Stomach (tissue), 8 donors: ENCODE measurements at regions not wholly inside any gene's neighbourhood (a gene's known extent, or its start where the extent isn't known, plus 50 kb on each side); places are given as distances from the start of the nearest gene placed in this dataset.
A peak's percentile ranks its signal among the peaks of the same experiment; 100 is the strongest.

Experiments
- DNase-seq, 2 donors: peaks; one replicate each; pipeline versions ENCODE4 v3.0.0 to v3.0.0-alpha.2; 2013 to 2019
- H3K27ac ChIP-seq, 5 donors: fragments of 200-600 bp in 4 of 5; sonication (generic) in 4 of 5; one replicate each; pipeline ENCODE4 v1.5.1; 2013 to 2019; ENCODE audit warnings: mild to moderate bottlenecking in 1 of 5, moderate library complexity in 1 of 5
- H3K27me3 ChIP-seq, 3 donors: fragments of 200-600 bp; sonication (generic); one replicate each; pipeline ENCODE4 v1.5.1; 2017 to 2019; ENCODE audit warnings: mixed run types in 1 of 3
- H3K36me3 ChIP-seq, 4 donors: fragments of 200-600 bp; sonication (generic); 1 replicate in 3 of 4; 2 replicates in 1 of 4; pipeline ENCODE4 v1.5.1; 2016 to 2019
- H3K4me1 ChIP-seq, 4 donors: fragments of 200-600 bp; sonication (generic); one replicate each; pipeline ENCODE4 v1.5.1; 2016 to 2019
- H3K4me3 ChIP-seq, 4 donors: fragments of 200-600 bp; sonication (generic) in 3 of 4; one replicate each; pipeline ENCODE4 v1.5.1; 2016 to 2019; ENCODE audit warnings: mild to moderate bottlenecking in 1 of 4
- H3K9me3 ChIP-seq, 4 donors: fragments of 200-600 bp; sonication (generic); one replicate each; pipeline ENCODE4 v1.5.1; 2016 to 2019
- CTCF ChIP-seq, 7 experiments: fragments of 450-650 bp in 4 of 7; fragments of 200-600 bp in 3 of 7; sonication (generic) in 3 of 7; IDR thresholded peaks; one replicate each; pipeline ENCODE4 v1.5.1; 2016 to 2019; ENCODE audit warnings: antibody characterized with exemption in 7 of 7, control low read depth in 2 of 7, mild to moderate bottlenecking in 1 of 7
- EP300 ChIP-seq: sonication (generic); formaldehyde crosslinking; IDR thresholded peaks from one replicate; pipeline ENCODE4 v1.6.1; 2017; ENCODE audit warnings: antibody characterized with exemption
- POLR2A ChIP-seq, 4 donors: fragments of 450-650 bp; IDR thresholded peaks; one replicate each; pipeline ENCODE4 v1.6.1; 2016; ENCODE audit warnings: antibody characterized with exemption in 4 of 4, control low read depth in 2 of 4, mild to moderate bottlenecking in 1 of 4, moderate library complexity in 1 of 4
- POLR2AphosphoS5 ChIP-seq, 3 donors: sonication (generic); formaldehyde crosslinking; IDR thresholded peaks; one replicate each; pipeline ENCODE4 v1.6.1; 2016; ENCODE audit warnings: antibody characterized with exemption in 3 of 3
- WGBS, 5 donors: extraction: QIAGEN DNeasy Blood & Tissue Kit in 3 of 5; methylation state at CpG; one replicate each; pipeline versions ENCODE4 v1.1.5 to v1.1.7; 2013 to 2018; 5-methylcytosine and 5-hydroxymethylcytosine counted together
- intact Hi-C: fragments of 100-400 bp; cut with DNase I; formaldehyde crosslinking; loops from one replicate; pipeline ENCODE4 v1.15.1; 2023; ENCODE audit warnings: low total_unique reads
- donor health status: healthy with polysubstance abuse.
- donor health status: Bipolar disorder and iron deficiency.
- donor health status: healthy.

DNA sequence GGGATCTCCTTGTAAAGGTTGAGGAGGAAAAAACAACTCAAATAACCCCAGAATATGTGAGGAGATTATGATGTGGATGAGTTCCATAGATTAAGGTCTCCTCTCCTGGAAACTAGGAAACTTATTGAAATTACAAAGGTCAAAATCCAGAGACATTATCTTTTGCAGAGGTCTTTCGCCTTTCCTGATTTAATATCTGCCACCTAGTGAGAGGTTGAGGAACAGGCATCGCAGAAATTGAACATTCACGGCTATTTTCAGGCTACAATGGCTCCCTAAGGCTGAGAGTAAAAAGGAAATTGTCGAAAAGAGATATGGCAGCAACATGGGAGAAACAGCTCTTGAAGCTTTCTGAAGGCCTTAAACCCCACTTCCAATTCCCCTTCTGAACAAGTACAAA, 127.5 kb upstream of the PLCXD3 start:
- no peak overlapping the region for H3K27ac ChIP-seq
- 70 to 90% (median 81%) methylated on average over 4 of the region's 4 CpGs for WGBS, 5 donors
- no peaks in the 10 kb centered on the region for H3K4me1 ChIP-seq
- no peak for TF ChIP-seq POLR2AphosphoS5 (IDR thresholded peaks at IDR 0.05)
- TF ChIP-seq EP300: no peak
- no peak for TF ChIP-seq CTCF (IDR thresholded peaks at IDR 0.05)
- no peak for TF ChIP-seq POLR2A (IDR thresholded peaks at IDR 0.05)
- no peak for DNase-seq
- no peaks in the 10 kb centered on the region for H3K27me3 ChIP-seq
- H3K9me3 ChIP-seq: no peaks in the 10 kb centered on the region
- no peaks in the 10 kb centered on the region for H3K36me3 ChIP-seq
- intact Hi-C loops: no loop called here
- no peak overlapping the region for H3K4me3 ChIP-seq

DNA sequence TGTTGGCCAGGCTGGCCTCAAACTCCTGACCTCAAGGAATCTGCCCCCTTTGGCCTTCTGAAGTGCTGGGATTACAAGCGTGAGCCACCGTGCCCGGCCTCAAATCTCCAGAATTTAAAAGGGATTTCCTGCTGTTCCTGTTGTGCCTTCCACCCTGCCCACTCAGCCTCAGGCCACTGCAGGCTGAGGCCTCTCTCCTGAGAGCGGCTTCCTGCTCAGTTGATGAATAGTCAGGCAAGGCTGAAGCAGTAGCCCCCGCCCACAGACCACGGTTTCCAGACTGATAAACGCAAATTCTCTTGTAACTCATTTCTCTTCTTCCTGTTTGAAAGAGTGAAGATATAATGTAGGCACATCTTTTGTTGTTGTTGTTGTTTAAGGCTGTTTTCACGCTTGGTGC, 127.0 kb upstream of the PLCXD3 start:
- no peak for DNase-seq
- intact Hi-C loops: no loop called here
- 60 to 73% (median 64%) methylated on average over 8 of the region's 8 CpGs for WGBS, 5 donors
- H3K27ac ChIP-seq: no peak overlapping the region
- no peaks in the 10 kb centered on the region for H3K36me3 ChIP-seq
- no peak overlapping the region for H3K4me3 ChIP-seq
- no peaks in the 10 kb centered on the region for H3K27me3 ChIP-seq
- no peaks in the 10 kb centered on the region for H3K4me1 ChIP-seq
- no peaks in the 10 kb centered on the region for H3K9me3 ChIP-seq
- no peak for TF ChIP-seq POLR2AphosphoS5 (IDR thresholded peaks at IDR 0.05)
- no peak for TF ChIP-seq CTCF (IDR thresholded peaks at IDR 0.05)
- TF ChIP-seq POLR2A (IDR thresholded peaks at IDR 0.05): no peak
- TF ChIP-seq EP300: no peak

GRCh38 chr5:41636605-41637004, 126.2 kb upstream of the PLCXD3 start:
- 77 to 94% (median 82%) methylated on average over 2 of the region's 2 CpGs for WGBS, 5 donors
- peak in 1 of 2 donors; percentile 20 for DNase-seq
- no peaks in the 10 kb centered on the region for H3K27me3 ChIP-seq

GRCh38 chr5:41629897-41630296, 119.5 kb upstream of the PLCXD3 start:
- no peaks in the 10 kb centered on the region for H3K27me3 ChIP-seq
- WGBS, 5 donors: 26 to 57% (median 48%) methylated on average over 1 of the region's 1 CpG
- H3K9me3 ChIP-seq: no peaks in the 10 kb centered on the region
- no peaks in the 10 kb centered on the region for H3K4me1 ChIP-seq
- no peak for TF ChIP-seq EP300
- TF ChIP-seq POLR2AphosphoS5 (IDR thresholded peaks at IDR 0.05): no peak
- no peak for TF ChIP-seq POLR2A (IDR thresholded peaks at IDR 0.05)
- TF ChIP-seq CTCF (IDR thresholded peaks at IDR 0.05): no peak
- no peak for DNase-seq
- intact Hi-C loops: no loop called here
- H3K27ac ChIP-seq: no peak overlapping the region
- no peaks in the 10 kb centered on the region for H3K36me3 ChIP-seq
- H3K4me3 ChIP-seq: no peak overlapping the region

More at GRCh38 chr5:41636605-41637004, 126.2 kb upstream of the PLCXD3 start:
- TF ChIP-seq EP300 (no peak), POLR2AphosphoS5 (IDR thresholded peaks at IDR 0.05) (no peak), POLR2A (IDR thresholded peaks at IDR 0.05) (no peak), CTCF (IDR thresholded peaks at IDR 0.05) (no peak)
- Histone ChIP-seq H3K27ac (no peak overlapping the region), H3K36me3 (no peaks in the 10 kb centered on the region), H3K4me3 (no peak overlapping the region), H3K4me1 (no peaks in the 10 kb centered on the region), H3K9me3 (no peaks in the 10 kb centered on the region)
- intact Hi-C loops: no loop called here
